ENCODE measurements at regions not wholly inside any gene's neighbourhood (a gene's known extent, or its start where the extent isn't known, plus 50 kb on each side); places are given as distances from the start of the nearest gene placed in this dataset.

- TF ChIP-seq CTCF (IDR thresholded peaks at IDR 0.05) (no peak), POLR2A (IDR thresholded peaks at IDR 0.05) (no peak)
Observed at GRCh38 chr6:141140905-141141304, 991.8 kb upstream of the GJE1 start.

Measured in Peyer's patch (tissue), 4 donors.